GM19452 (cell line): ENCODE measurements at regions not wholly inside any gene's neighbourhood (a gene's known extent, or its start where the extent isn't known, plus 50 kb on each side); places are given as distances from the start of the nearest gene placed in this dataset.

Source experiments
- ATAC-seq: cut with Tn5 transposase; IDR thresholded peaks from one replicate; pipeline ENCODE4 v1.9.1; 2021; ENCODE audit not compliant: unreplicated experiment

DNA sequence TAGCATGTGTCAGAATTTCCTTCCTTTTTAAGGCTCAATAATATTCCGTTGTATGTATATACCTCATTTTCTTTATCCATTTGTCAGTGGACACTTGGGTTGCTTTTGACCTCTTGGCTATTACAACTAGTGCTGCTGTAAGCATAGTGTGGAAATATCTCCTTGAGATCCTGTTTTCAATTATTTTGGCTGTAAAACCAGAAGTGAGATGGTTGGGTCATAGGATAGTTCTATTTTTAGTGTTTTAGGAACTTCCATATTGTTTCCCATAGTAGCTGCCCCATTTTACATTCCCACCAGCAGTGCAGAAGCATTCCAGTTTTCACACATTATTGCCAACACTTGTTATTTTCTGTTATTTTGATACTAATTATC is 70.4 kb upstream of the C15orf39 start:
- no peak for ATAC-seq

DNA sequence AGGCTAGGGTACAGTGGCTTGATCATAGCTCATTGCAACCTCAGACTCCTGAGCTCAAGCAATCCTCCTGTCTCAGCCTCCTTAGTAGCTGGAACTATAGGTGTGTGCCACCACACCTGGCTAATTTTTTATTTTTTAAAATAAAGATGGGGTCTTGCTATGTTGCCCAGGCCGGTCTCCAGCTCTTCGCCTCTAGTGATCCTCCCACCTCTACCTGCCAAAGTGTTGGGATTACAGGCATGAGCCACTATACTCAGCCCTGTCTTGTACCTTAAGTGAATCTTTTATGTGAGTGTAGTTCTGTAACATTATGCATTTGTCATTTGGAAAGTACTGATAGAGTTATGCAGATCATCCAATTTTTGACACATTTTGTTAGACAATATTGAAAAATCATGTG is 66.9 kb upstream of the C15orf39 start:
- ATAC-seq = no peak

DNA sequence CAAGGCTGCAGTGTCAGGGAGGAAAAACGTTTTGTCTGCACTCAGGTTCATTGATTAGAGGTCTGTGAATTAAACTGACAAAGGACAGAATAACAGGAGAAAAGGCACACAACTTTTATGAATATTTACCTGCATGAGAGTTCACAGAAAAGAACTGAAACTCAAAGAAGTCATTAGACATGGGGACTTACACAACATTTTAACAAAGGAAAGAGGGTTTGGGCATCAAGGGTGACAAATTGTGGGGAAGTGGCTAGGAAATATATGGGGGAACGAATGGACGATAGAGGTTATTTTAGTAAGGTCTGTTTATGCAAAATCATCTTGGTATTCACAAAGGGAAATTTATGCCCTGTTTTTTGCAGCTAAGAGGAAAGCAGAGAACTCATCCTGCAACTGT is 65.6 kb upstream of the C15orf39 start:
- no peak for ATAC-seq

DNA sequence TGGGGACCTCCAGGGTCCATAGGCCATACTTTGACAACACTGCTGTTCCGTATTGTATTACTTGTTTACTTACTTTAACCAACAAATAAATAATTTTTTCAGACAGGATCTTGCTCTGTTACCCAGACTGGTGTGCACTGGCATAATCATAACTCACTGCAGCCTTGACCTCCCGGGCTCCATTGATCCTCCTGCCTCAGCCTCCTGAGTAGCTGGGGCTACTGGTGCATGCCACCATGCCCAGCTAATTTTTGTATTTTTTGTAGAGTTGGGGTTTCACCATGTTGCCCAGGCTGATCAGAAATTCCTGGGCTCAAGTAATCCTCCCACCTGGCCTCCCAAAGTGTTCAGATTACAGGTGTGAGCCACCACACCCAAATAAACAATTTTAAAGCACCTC is 64.9 kb upstream of the C15orf39 start:
- ATAC-seq = no peak

DNA sequence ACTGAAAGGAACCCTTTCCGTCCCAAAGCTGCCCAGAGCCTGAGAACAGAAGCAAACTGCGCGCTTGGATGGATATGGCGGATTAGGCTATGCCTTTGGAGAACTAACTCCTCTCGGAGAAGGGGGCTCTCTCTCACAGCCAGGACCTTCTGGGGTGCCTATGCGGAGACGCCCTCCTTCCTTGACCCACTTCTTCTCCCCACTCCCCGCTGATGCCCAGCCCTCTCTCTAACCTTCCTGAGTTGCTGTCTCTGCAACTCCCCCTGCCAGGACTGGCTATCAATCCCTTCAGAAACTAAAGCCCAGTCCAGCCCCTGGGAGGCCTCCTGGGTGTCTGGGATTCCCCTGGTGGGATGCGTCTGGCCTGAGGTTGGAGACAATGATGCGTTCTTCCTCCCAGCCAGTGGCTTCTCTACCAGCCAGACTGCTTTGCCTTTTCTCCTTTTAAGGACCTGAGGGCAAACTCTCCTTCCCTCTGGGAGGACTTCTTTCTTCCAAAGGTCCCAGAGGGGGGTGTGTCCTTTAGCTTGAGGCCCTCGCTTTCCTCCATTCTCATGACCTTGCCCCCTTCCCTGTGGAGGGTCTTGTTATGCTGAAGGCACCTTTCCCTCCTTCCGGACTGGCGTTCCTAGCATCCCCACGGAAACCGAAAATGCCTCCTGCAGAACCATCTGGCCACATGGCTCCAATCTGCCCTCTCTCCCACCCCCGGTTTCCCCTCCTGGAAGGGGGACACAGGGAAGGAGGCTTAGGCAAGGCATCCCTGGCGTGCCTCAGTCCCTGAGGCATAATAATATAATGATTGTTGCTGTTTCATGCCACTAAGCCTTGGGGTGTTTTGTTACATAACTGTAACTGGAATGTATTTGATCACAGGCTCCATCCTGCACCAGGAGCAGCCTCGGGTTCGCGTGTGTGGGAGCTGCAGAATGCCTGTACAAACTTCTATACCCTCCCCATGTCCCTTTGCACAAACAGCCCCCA is 63.4 kb upstream of the C15orf39 start:
- no peak for ATAC-seq

DNA sequence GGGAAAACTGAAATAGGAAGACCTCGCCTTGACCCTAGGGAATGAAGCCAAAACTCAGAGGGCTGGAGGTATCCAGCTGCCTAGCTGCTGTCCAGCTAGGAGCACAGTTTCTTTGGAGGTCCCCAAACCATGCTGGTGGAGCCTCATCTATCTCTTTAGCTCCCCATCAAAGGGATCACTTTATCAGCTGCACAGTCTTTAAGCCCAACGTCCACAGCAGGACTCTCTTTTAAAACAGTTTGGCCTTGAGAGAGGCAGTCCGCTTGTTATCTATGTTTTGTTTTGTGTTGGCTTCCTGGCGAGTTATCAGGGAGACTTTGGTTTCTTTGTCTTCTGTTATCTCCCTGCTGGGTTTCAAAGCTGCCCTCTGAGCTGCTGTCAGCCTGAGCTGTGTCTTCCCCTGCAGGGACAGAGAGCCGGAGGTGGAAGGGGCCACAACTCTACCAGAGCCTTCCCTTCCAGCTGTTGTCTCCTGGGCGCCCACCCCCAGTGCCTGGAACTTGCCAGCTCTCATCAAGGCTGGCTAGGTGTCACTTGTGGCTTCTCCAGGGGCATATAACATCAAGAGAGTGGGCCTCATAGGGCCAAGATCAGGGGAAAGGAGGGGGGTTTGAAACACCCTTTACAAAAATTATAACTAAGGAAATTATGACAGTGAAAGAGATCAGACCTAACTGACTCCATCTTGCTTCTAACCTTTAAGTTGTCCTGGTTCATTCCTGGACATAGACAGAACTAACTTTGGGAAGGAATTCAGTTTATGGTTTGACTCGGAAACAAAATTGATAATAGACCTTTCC is 61.4 kb upstream of the C15orf39 start:
- no peak for ATAC-seq

DNA sequence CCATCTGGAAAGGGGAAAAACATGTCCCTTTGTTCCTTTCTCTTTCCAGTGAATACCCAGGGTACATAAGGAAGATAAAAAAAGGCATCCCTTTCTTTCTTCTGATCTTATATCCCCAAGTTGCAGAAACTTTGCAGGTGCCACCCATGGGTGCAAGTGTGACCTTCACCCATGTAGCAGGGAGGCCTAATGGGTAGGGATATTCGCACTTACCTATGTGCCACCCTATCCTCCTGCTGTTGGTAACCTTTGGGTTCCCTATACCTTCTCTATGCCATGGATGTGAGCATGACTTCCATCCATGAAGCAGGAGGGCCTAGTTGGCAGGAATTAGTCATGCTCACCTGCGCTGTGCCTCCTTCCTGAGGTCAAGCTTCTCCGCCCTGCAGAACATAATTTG is 59.2 kb upstream of the C15orf39 start:
- no peak for ATAC-seq

DNA sequence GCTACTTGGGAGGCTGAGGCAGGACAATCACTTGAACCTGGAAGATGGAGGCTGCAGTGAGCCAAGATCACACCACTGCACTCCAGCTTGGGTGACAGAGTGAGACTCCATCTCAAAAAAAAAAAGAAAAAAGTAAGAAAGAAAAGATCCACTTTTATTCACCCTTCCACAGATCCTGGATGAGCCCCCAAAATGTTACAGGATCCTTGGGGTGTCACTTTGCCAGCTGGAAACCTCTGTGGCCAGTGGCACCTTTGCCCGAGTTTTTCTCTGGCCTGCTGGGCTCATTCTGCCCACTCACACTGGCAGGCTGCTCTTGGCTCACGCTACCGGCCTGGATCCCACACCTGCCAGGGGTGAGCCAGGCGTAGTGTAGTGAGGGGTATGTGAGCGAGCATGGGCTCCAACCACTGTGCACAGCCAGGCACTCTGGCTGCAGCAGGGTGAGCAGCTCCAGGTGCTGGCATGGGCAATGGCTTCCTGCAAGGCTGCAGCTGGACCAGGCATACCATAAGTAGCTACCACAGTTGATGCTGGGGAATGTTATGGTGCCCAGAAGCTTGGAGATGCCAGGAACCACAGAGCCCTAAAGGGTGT is 57.8 kb upstream of the C15orf39 start:
- no peak for ATAC-seq

DNA sequence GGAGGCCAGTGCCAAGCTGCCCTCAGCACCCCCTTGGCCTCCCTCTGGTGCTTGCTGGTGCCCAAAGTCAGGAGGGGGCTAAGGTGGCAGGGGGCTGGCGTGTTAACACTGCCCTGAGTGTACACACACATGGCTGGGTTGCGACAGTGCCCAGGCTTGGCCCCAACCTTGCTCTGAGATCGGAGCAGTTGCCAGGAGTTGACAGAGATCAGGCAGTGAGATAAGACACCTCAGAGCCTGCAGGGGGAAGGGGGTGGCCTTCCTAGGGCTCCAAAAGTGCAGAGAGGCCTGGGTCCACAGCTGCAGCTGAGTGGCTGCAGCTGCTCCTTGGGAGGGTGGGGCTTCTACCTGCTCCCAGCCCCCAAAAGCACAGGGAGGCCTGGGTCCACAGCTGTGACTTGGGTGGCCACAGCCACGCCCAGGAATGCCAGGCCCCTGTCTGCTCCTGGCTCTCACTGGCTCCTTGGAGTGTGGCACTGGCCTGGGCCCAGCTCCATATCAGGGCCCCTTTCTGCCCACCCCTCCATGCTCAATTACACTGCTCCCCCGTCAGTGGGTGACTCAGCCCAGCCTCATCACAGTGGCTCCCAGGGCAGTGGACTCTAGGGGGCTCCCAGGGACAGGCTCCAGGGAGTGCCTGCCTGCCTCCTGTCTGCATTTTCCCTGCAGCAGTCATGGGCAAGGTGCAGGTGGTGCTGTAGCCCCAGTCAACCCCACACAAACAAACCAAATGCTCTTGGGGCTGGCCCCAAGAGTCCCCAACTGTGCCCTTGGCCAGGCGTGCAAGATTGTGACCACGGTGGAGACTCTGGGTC is 56.4 kb upstream of the C15orf39 start:
- ATAC-seq = no peak

DNA sequence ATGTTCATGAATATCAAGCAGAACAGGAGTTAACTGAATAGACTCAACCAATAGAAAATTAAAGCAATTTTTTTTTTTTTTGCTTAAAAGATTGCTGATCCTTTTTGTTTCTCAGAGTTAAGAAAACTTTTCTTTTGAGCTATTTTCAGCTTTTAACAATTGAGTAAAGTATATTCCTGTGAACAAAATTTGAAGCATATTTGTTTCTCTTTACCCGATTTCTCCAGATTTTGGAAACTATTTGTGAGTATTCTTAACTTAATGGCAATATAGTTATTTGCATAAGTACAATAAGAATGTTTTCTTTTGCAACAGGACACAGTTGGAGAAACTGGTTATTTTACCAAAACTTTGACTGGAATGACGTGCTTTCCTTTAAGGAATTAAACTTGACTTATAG is 53.4 kb upstream of the C15orf39 start:
- no peak for ATAC-seq

DNA sequence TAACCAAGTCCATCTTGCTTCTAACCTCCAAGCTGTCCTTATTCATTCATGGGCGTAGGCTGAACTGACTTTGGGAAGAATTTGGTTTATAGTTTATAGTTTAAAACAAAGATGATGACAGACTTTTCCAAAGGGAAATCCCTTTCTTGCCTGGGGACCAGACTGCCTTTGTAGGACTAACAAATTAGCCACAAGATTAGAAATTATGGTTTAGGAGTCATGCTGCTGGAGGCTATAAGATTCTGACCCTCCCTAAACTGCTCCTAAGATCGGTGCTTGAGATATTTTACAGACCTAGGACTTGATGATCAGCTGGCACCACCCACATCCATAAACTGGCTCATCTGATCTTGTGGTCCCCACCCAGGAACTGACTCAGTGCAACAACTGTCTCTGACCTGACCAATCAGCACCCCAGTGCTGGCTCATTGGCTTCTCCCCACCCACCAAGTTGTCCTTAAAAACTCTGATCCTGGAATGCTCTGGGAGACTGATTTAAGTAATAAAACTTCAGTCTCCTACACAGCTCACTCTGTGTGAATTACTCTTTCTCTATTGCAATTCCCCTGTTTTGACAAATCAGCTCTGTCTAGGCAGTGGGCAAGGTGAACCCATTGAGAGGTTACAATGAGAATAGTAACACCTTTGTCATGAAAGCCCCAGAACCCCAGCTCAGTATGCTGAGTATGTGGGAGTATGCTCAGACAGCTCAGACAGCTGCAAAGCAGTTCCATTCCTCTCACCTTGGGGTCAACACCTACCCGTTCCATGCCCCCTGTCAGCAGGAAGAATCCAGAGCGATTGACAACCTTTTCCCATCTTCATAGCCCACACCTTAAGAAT is 51.6 kb upstream of the C15orf39 start:
- ATAC-seq = no peak

DNA sequence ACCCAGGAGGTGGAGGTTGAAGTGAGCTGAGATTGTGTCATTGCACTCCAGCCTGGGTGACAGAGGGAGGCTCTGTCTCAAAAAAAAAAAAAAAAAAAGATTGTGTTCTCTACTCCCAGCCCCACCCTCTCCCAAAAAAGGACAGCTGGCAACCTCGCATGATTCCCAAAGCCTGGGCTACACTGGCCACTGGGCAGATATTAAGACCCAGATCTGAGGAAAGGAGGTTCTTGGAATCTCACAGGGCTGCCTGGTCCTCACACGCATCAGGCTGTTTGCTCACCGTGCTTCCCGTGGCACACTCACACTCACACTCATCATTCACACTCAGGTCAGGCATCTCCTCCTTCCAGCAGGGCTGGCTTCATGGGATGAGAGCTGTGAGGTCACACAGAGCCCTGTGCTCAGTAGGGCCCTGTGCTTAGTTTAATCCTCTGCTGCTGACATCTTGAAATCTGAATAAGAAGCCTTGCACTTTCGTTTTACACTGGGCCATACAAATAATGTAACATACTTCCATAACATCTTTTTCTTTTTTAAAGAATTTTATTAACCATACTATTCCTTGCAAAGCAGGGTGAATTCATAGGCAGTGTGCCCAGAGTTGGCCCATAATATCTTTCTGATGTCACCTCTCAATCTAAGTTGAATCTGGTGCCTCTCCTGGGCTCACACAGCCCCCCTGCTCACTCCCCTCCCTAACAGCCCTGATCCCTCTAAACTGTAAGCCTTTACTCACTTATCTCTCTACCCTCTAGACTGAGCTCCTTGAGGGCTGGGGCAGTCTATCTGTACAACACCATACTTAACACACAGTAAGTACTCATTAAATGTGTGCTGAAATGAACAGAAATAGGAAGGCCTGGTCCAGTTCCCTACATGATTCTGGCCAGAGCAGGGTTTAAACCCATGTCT is 50.2 kb upstream of the C15orf39 start:
- ATAC-seq = no peak
